ENCODE measurements at regions not wholly inside any gene's neighbourhood (a gene's known extent, or its start where the extent isn't known, plus 50 kb on each side); places are given as distances from the start of the nearest gene placed in this dataset.
"Not testable (repeated sequence)": the region's sequence is repeated elsewhere in the genome, so short reads cannot be mapped to it uniquely, and the experiment has no call there.

GRCh38 chr10:124175701-124176348, 82.4 kb upstream of the CHST15 start:
- DNase-seq = no peak

- no peak for DNase-seq
Observed at GRCh38 chr10:124174673-124175645, 81.6 kb upstream of the CHST15 start.

- no peak for DNase-seq
Observed at GRCh38 chr10:124174071-124174566, 80.7 kb upstream of the CHST15 start.

GRCh38 chr10:124173298-124173900, 80.0 kb upstream of the CHST15 start:
- no peak for DNase-seq

- no peak for DNase-seq
Observed at GRCh38 chr10:124172181-124172916, 79.0 kb upstream of the CHST15 start.

- no peak for DNase-seq
Observed at GRCh38 chr10:124171561-124171960, 78.2 kb upstream of the CHST15 start.

- no peak for DNase-seq
Observed at GRCh38 chr10:124170631-124171030, 77.2 kb upstream of the CHST15 start.

GRCh38 chr10:124168991-124169802, 75.8 kb upstream of the CHST15 start:
- DNase-seq = no peak

GRCh38 chr10:124168581-124168980, 75.2 kb upstream of the CHST15 start:
- DNase-seq = no peak

- DNase-seq = not testable (repeated sequence)
Observed at GRCh38 chr10:124167925-124168324, 74.5 kb upstream of the CHST15 start.

GRCh38 chr10:124166431-124167125, 73.2 kb upstream of the CHST15 start:
- DNase-seq = no peak

GRCh38 chr10:124165827-124166226, 72.4 kb upstream of the CHST15 start:
- DNase-seq = no peak

- DNase-seq = no peak
Observed at GRCh38 chr10:124165311-124165710, 71.9 kb upstream of the CHST15 start.

- DNase-seq = no peak
Observed at GRCh38 chr10:124164264-124164663, 70.9 kb upstream of the CHST15 start.

- no peak for DNase-seq
Observed at GRCh38 chr10:124162774-124163354, 69.5 kb upstream of the CHST15 start.

GRCh38 chr10:124162136-124162535, 68.7 kb upstream of the CHST15 start:
- no peak for DNase-seq

- no peak for DNase-seq
Observed at GRCh38 chr10:124161601-124162000, 68.2 kb upstream of the CHST15 start.

GRCh38 chr10:124160943-124161582, 67.7 kb upstream of the CHST15 start:
- no peak for DNase-seq

GRCh38 chr10:124160176-124160575, 66.8 kb upstream of the CHST15 start:
- DNase-seq = no peak

GRCh38 chr10:124159153-124159552, 65.8 kb upstream of the CHST15 start:
- no peak for DNase-seq

Measured in SHP77 treated with DMSO at 0.1 percent for 48 hours (cell line).